HG03025 (cell line): ENCODE measurements at regions not wholly inside any gene's neighbourhood (a gene's known extent, or its start where the extent isn't known, plus 50 kb on each side); places are given as distances from the start of the nearest gene placed in this dataset.

ENCODE experiments used
- ATAC-seq: cut with Tn5 transposase; IDR thresholded peaks from one replicate; pipeline ENCODE4 v1.9.1; 2021; ENCODE audit warnings: mild to moderate bottlenecking, moderate library complexity; ENCODE audit not compliant: unreplicated experiment, low FRiP score

- ATAC-seq, result no peak
These were observed 92.7 kb downstream of the PCSK1 start for GRCh38 chr5:96340357-96340756.

- no peak for ATAC-seq
These were observed 93.2 kb downstream of the PCSK1 start for GRCh38 chr5:96339862-96340261.

GRCh38 chr5:96338624-96339415 is 94.2 kb downstream of the PCSK1 start:
- no peak for ATAC-seq

GRCh38 chr5:96338091-96338490 is 95.0 kb downstream of the PCSK1 start:
- ATAC-seq, result no peak

GRCh38 chr5:96337048-96337781 is 95.8 kb downstream of the PCSK1 start:
- ATAC-seq, result no peak

- ATAC-seq, result peak; percentile 57
These were observed 96.6 kb downstream of the PCSK1 start for GRCh38 chr5:96336351-96336985.

GRCh38 chr5:96335873-96336272 is 97.2 kb downstream of the PCSK1 start:
- ATAC-seq, result no peak

- ATAC-seq, result no peak
These were observed 99.7 kb downstream of the PCSK1 start for GRCh38 chr5:96333391-96333790.

GRCh38 chr5:96332535-96333366 is 100.3 kb downstream of the PCSK1 start:
- ATAC-seq, result no peak

- ATAC-seq, result no peak
These were observed 101.2 kb downstream of the PCSK1 start for GRCh38 chr5:96331681-96332361.

- no peak for ATAC-seq
These were observed 101.8 kb downstream of the PCSK1 start for GRCh38 chr5:96331210-96331609.

- no peak for ATAC-seq
These were observed 102.4 kb downstream of the PCSK1 start for GRCh38 chr5:96330530-96331140.

- ATAC-seq, result no peak
These were observed 103.0 kb downstream of the PCSK1 start for GRCh38 chr5:96329886-96330529.

GRCh38 chr5:96329289-96329688 is 103.8 kb downstream of the PCSK1 start:
- ATAC-seq, result no peak

GRCh38 chr5:96327722-96328121 is 105.3 kb downstream of the PCSK1 start:
- ATAC-seq, result no peak

GRCh38 chr5:96326902-96327301 is 106.1 kb downstream of the PCSK1 start:
- ATAC-seq, result peak; percentile 84

GRCh38 chr5:96324708-96325107 is 108.3 kb downstream of the PCSK1 start:
- ATAC-seq, result no peak

GRCh38 chr5:96322865-96323264 is 110.2 kb downstream of the PCSK1 start:
- no peak for ATAC-seq

GRCh38 chr5:96322217-96322616 is 110.8 kb downstream of the PCSK1 start:
- ATAC-seq, result no peak
